Epidermal melanocyte (primary cell): ENCODE measurements at regions not wholly inside any gene's neighbourhood (a gene's known extent, or its start where the extent isn't known, plus 50 kb on each side); places are given as distances from the start of the nearest gene placed in this dataset.

Source experiments
- DNase-seq: peaks from one replicate; pipeline ENCODE4 v3.0.0; 2011; ENCODE audit warnings: low spot score; ENCODE audit not compliant: insufficient read length

DNA sequence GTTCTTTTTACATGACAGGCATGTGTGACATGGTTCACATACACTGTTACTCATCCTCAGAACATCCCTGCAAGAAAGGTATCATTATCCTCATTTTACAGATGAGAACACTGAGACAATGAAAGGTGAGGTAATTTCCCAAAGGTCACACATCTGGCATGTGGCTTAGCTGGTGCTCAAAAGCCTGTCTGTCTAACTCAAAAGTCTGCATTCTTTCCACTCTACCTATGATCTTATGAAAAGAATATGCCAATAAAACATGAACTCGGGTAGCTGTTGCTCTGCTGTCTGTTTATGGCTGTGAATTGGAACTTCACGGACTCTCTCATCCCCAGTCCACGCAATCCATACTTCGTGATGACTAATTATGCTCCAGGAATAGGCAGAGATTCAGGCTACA is 79.0 kb upstream of the ODAD2 start:
- DNase-seq = no peak

DNA sequence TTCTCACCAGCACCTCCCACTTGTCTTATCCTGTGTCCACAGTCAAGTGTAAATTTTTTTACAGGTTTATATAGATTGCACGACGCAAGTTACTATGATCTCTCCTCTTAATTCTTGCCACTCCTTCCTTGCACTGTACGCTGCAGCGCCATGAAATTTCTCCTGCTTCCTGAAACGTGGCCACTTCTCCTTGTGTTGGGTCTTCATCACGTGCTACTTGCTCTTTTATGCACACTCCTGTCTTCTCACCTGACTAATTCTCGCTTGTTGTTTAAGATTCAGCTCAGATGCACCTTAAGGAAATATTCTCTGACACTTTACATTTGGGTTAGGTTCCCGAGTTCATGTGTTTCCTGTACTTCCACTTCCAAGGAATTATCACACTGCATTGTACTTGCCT is 76.5 kb upstream of the ODAD2 start:
- no peak for DNase-seq

DNA sequence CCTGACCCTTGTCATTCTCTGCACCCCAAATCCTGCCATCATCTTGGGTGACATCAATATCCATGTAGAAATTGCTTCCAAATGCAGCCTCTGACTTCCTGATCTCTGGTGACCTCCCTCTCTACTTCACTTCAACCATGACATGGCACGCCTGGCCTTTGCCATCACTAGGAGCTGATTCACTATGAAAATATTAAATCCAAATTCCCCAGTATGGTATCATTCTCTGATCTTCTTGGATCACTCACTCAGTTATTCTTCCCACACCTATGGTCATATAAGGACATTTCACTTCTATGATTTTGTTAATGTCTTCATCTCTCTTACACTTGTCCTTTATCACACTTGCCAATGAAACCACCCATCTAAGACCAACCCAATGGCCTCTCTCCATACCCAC is 73.7 kb upstream of the ODAD2 start:
- DNase-seq = no peak

DNA sequence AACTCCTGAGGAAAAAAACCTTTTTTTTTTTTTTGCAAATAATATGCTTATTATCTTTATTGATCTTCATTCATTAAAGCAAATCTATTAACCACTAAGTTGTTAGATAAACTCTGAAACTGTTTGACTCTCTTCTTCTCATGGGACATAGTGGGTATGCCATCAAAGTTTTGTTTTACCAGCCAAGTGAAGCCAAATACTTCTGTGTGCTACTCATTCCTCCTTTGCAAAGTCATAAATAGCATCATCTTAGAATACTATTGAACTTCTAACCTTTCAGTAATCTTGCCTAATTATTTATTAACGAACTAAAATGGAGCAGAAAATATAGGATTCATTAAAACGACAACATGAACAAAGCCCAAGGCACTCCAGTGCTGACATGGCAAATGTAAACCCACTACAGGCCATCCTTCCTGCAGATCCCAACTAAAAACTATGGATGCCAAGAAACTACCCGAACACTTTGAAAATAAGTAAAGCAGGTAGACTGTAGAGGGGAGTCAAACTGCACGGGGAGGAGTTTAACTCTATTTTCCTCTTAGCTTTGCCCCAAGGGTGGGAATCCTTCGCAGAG is 61.2 kb upstream of the ODAD2 start:
- DNase-seq = no peak

DNA sequence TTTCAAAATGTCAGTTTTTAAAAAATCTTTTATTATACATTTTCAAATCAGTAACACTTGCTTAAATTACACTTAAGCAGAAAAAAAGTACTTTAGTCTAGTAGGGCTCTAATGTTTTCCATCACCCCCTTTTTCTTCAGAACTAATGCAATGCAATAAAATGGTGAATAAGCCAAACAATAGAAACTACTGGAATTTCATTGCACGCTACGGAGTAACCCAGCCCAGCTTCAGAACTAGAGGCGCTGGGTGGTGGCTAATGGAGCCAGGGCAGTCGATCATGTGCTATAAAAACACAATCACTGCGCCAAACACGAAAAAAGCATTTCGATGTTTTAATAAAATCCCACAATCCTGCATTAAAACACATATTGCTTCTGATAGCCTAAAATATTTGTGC is 59.9 kb upstream of the ODAD2 start:
- no peak for DNase-seq

DNA sequence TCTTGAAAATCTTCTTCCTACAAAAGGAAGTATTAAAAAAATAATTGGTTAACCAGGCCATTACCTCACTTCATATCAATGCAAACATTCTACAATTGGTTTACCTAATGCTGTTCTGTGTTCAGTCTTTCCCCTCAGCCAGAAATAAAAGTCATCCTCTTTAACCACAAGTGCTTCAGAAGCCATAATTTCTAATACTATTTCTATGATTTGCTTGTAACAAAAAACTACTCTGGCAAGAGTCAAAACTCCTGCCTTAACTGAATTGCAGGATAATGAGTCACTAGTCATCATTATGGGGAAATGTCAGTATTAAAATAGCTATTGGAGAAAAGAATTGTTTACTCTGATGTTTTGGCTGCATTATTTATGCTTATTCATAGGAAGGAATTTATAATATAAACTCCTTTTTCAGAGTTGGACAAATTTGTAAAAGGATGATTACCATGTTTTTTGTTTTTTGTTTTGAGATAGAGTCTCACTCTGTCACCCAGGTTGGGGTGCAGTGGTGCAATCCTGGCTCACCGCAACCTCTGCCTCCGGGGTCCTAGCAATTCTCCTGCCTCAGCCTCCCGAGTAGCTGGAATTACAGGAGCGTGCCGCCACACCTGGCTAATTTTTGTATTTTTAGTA is 55.5 kb upstream of the ODAD2 start:
- peak; percentile 26 for DNase-seq

DNA sequence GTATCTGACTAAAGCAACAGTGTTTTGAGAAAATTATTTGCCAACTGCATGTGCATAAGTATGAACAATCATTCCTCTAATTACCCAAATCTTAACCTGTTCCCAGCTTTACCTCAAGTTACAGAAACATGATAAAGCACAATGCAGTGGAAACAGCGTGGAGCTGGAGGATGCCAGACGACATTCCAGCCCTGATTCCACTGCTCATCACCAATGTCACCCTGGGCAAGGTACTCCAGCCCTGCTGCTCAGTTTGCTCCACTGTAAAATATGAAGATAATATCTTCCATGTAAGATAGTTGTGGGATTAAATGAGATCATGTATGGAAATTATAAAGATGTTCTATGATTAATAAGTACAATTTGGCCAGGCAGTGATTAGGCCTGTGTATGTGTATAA is 50.4 kb upstream of the ODAD2 start:
- DNase-seq = no peak
